ENCODE measurements at regions not wholly inside any gene's neighbourhood (a gene's known extent, or its start where the extent isn't known, plus 50 kb on each side); places are given as distances from the start of the nearest gene placed in this dataset.

DNA sequence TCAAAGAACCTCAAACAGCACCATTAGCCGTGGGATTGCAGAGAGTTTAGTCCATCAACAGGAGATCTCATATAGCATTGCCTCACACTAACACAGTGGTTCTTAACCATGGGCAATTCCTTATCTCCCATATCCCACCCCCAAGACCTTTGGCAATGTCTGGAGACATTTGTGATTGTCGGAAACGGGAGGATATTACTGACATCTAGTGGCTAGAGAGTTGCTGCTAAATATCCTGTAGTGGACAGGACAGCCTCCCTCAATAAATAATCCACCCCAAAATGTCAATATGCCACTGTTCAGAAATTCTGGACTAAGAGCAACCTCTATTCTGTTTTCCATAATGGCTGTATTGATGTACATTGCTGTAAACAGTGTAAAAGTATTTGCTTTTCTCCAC, 210.1 kb upstream of the CCN2 start:
- TF ChIP-seq, protein P1, sequence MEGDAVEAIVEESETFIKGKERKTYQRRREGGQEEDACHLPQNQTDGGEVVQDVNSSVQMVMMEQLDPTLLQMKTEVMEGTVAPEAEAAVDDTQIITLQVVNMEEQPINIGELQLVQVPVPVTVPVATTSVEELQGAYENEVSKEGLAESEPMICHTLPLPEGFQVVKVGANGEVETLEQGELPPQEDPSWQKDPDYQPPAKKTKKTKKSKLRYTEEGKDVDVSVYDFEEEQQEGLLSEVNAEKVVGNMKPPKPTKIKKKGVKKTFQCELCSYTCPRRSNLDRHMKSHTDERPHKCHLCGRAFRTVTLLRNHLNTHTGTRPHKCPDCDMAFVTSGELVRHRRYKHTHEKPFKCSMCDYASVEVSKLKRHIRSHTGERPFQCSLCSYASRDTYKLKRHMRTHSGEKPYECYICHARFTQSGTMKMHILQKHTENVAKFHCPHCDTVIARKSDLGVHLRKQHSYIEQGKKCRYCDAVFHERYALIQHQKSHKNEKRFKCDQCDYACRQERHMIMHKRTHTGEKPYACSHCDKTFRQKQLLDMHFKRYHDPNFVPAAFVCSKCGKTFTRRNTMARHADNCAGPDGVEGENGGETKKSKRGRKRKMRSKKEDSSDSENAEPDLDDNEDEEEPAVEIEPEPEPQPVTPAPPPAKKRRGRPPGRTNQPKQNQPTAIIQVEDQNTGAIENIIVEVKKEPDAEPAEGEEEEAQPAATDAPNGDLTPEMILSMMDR (IDR thresholded peaks at IDR 0.05; ENCODE audit: extremely low read depth, insufficient read depth, missing control alignments) = peak; percentile 47
- in situ Hi-C loops (cut with MboI; ENCODE audit: low pct_unique_long_range_greater_than_20kb, low sequenced_read_pairs, unreplicated experiment) = no loop called here
- peak; percentile 3 for DNase-seq (ENCODE audit: low spot score)

DNA sequence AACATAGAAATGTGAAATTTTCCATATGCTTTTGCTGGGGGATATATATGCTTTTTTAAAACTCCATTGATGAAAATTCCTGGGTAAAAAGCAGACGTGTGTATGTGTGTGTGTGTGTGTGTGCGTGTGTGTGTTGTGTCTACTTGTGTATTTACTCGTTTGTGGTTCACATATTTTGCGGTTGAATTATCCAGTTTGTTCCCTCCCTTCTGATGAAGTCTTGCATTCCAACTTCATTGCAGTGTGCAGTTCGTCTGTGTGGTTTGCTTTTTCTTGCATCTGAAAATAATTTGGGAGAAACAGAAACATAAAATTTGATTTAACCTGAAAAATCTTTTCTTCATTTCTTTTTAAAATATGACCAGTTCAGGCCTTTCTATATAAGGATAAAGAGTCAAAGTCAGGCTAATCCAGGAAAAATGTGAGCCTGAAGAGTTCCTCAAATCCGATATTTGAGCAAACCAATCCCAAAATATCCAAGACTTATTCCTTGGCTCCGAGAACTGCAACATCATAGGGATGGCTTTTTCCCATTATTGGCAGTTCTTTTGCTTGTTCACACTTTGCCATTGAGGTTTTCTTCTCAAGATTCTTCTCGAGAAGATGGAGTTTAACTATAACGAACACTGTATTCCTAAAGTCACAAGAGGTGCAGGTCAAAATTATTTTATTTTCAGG, 202.2 kb upstream of the CCN2 start:
- DNase-seq (ENCODE audit: low spot score) = no peak
- in situ Hi-C loops (cut with MboI; ENCODE audit: low pct_unique_long_range_greater_than_20kb, low sequenced_read_pairs, unreplicated experiment) = no loop called here
- TF ChIP-seq, protein P1 (IDR thresholded peaks at IDR 0.05; ENCODE audit: extremely low read depth, insufficient read depth, missing control alignments) = no peak

DNA sequence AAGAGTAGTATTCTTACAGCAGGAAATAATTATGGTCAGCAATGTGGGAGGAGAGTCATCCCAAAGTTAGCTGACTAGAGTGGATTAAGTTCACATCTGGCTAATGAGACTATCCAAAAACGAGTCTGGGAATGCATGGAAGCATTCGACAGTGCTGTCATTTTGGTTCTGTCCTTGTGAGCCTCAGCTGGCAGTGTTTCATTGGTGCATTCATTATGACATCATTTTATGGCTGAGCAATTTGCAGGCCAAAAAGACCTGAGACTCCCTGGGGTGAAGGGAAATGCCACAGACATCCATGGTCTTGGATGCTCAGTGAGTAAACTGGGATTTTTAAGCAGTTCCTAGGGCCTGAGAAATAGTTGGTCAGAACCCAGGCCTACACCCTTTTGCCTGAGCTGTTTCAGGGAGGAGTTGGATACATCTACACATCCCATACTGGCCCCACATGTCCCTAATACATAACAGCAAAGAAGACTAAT, 196.4 kb upstream of the CCN2 start:
- in situ Hi-C loops (cut with MboI; ENCODE audit: low pct_unique_long_range_greater_than_20kb, low sequenced_read_pairs, unreplicated experiment) = no loop called here
- TF ChIP-seq, protein P1 (IDR thresholded peaks at IDR 0.05; ENCODE audit: extremely low read depth, insufficient read depth, missing control alignments) = no peak
- DNase-seq (ENCODE audit: low spot score) = no peak

DNA sequence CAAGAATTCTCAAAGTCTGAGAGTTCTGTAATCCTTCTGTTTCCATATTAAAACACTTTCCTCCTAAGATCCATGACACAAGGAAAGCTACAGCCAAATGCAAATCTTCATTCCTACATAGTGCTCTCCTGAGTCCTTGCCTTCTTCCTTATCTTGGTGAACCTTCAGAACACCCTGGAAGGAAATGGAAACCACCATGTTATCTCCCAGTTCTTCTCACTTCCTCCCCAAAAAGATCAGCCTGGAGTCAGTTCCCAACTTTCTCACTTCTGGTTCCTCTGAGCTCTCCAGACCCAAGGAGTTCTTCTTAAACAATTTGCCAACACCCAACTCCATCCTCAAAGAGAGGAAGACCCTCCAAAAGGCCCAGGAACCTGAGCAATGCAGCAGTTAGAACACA, 193.3 kb upstream of the CCN2 start:
- no peak for DNase-seq (ENCODE audit: low spot score)
- TF ChIP-seq, protein P1 (IDR thresholded peaks at IDR 0.05; ENCODE audit: extremely low read depth, insufficient read depth, missing control alignments) = no peak
- in situ Hi-C loops (cut with MboI; ENCODE audit: low pct_unique_long_range_greater_than_20kb, low sequenced_read_pairs, unreplicated experiment) = no loop called here

DNA sequence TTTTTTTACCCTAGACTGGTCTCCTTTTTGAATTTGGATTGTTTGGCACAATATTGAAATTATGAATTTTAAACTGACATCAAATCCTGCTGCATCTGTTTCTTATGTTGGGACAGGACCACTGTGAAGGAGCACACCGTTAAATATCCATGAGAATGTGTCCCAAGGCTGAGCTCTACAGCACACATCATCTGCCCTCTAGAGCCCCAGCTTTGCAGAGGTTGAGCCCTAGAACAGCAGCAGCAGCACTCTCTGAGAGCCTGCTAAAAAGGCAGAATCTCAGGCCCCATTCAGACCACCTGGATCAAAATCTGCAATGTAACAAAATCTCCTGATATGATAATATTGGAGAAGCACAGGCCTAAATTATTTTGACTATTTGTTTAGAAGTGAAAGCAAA, 192.1 kb upstream of the CCN2 start:
- DNase-seq (ENCODE audit: low spot score) = no peak
- TF ChIP-seq, protein P1 (IDR thresholded peaks at IDR 0.05; ENCODE audit: extremely low read depth, insufficient read depth, missing control alignments) = no peak
- in situ Hi-C loops (cut with MboI; ENCODE audit: low pct_unique_long_range_greater_than_20kb, low sequenced_read_pairs, unreplicated experiment) = no loop called here

DNA sequence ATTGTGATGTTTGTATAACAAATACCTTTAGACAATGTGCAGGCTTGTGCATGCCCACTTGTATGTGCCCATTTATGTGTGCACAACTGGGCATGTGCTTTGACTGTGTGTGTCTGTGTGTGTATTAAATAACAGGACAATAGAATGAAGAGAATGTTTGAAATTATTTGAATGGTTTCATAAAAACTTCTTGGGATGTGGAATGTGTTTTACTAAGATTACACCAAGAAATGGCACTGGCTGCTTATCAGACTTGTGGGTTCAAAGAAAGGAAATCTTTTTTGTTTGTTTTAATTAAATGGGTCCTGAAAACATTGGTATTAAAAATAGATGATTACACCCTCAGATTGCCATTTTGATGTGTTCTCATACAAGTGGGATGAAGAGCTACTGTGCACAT, 191.6 kb upstream of the CCN2 start:
- no peak for DNase-seq (ENCODE audit: low spot score)
- TF ChIP-seq, protein P1 (IDR thresholded peaks at IDR 0.05; ENCODE audit: extremely low read depth, insufficient read depth, missing control alignments) = no peak
- in situ Hi-C loops (cut with MboI; ENCODE audit: low pct_unique_long_range_greater_than_20kb, low sequenced_read_pairs, unreplicated experiment) = no loop called here
